Neural cell (in vitro differentiated cells): ENCODE measurements at regions not wholly inside any gene's neighbourhood (a gene's known extent, or its start where the extent isn't known, plus 50 kb on each side); places are given as distances from the start of the nearest gene placed in this dataset.

Experiments
- H2AFZ ChIP-seq: fragments of 200-600, 300-800 bp; sonication (generic), shearing (Covaris generic); 2 replicates; pipeline ENCODE4 v1.6.0; 2014; ENCODE audit warnings: low read depth, mild to moderate bottlenecking, antibody characterized with exemption, low read length, moderate library complexity
- H3F3A ChIP-seq: fragments of 200-600 bp; shearing (Covaris generic); 2 replicates; pipeline ENCODE4 v1.6.1; 2016; ENCODE audit warnings: mild to moderate bottlenecking, moderate library complexity, mixed read lengths, antibody characterized with exemption, low read length; ENCODE audit not compliant: insufficient read depth, poor library complexity, severe bottlenecking
- H3K27ac ChIP-seq: fragments of 200-600, 300-800 bp; sonication (generic), shearing (Covaris generic); 2 replicates; pipeline ENCODE4 v1.5.1; 2014; ENCODE audit warnings: mild to moderate bottlenecking, low read length, moderate library complexity
- H3K27me3 ChIP-seq: fragments of 300-800, 200-600 bp; sonication (generic), shearing (Covaris generic); 2 replicates; pipeline ENCODE4 v1.6.0; 2014; ENCODE audit warnings: mild to moderate bottlenecking, low read depth, low read length, moderate library complexity; ENCODE audit not compliant: insufficient read depth
- H3K36me3 ChIP-seq: fragments of 300-800, 200-600 bp; sonication (generic), shearing (Covaris generic); 2 replicates; pipeline ENCODE4 v1.5.1; 2014; ENCODE audit warnings: mild to moderate bottlenecking, antibody characterized with exemption, low read length, moderate library complexity; ENCODE audit not compliant: insufficient read depth
- H3K4me2 ChIP-seq: fragments of 300-800, 200-600 bp; sonication (generic), shearing (Covaris generic); 2 replicates; pipeline ENCODE4 v1.6.0; 2014; ENCODE audit warnings: mild to moderate bottlenecking, low read length
- H3K4me3 ChIP-seq: fragments of 300-800, 200-600 bp; sonication (generic), shearing (Covaris generic); 2 replicates; pipeline ENCODE4 v1.5.1; 2014; ENCODE audit warnings: mild to moderate bottlenecking, low read length, moderate library complexity
- H3K79me2 ChIP-seq: fragments of 200-600 bp; shearing (Covaris generic); replicated peaks from 2 replicates; pipeline ENCODE4 v1.6.0; 2014; ENCODE audit warnings: mild to moderate bottlenecking, low read length, moderate library complexity; ENCODE audit not compliant: insufficient read depth
- H3K9ac ChIP-seq: fragments of 300-800, 200-600 bp; sonication (generic), shearing (Covaris generic); 2 replicates; pipeline ENCODE4 v1.6.1; 2016; ENCODE audit warnings: mild to moderate bottlenecking, low read length, mixed read lengths
- H3K9me2 ChIP-seq: fragments of 200-600 bp; shearing (Covaris generic); 2 replicates; pipeline ENCODE4 v1.6.1; 2016; ENCODE audit warnings: mild to moderate bottlenecking, low read length, mixed read lengths; ENCODE audit not compliant: insufficient read depth
- H3K9me3 ChIP-seq: fragments of 200-600, 300-800 bp; sonication (generic), shearing (Covaris generic); 2 replicates; pipeline ENCODE4 v1.6.1; 2016; ENCODE audit warnings: mild to moderate bottlenecking, mixed run types, low read length, moderate library complexity, mixed read lengths
- H4K20me1 ChIP-seq: fragments of 200-600 bp; shearing (Covaris generic); 2 replicates; pipeline ENCODE4 v1.6.1; 2016; ENCODE audit warnings: mild to moderate bottlenecking, mixed run types; ENCODE audit not compliant: insufficient read depth
- CTCF ChIP-seq: fragments of 450-650 bp; IDR thresholded peaks from 2 replicates; pipeline ENCODE4 v1.5.1; 2014; ENCODE audit warnings: antibody characterized with exemption, mild to moderate bottlenecking, moderate library complexity; ENCODE audit not compliant: poor library complexity, severe bottlenecking
- EP300 ChIP-seq: fragments of 450-650 bp; conservative IDR thresholded peaks from 2 replicates; pipeline ENCODE4 v1.6.1; 2014; ENCODE audit warnings: antibody characterized with exemption, mild to moderate bottlenecking, moderate library complexity; ENCODE audit not compliant: poor library complexity, severe bottlenecking
- EZH2 ChIP-seq: fragments of 200-600, 300-800 bp; shearing (Covaris generic), sonication (generic); IDR thresholded peaks from 2 replicates; pipeline ENCODE4 v1.6.1; 2014; ENCODE audit warnings: antibody characterized with exemption, low read length, borderline replicate concordance, mild to moderate bottlenecking; ENCODE audit not compliant: insufficient read depth, poor library complexity, severe bottlenecking
- MXI1 ChIP-seq: fragments of 450-650 bp; conservative IDR thresholded peaks from 2 replicates; pipeline ENCODE4 v1.6.1; 2014; ENCODE audit warnings: antibody characterized with exemption, mild to moderate bottlenecking; ENCODE audit not compliant: poor library complexity, severe bottlenecking
- POLR2AphosphoS5 ChIP-seq: IDR thresholded peaks from 2 replicates; pipeline ENCODE4 v1.6.1; 2012
- RAD21 ChIP-seq: fragments of 450-650 bp; conservative IDR thresholded peaks from 2 replicates; pipeline ENCODE4 v1.6.1; 2014; ENCODE audit warnings: antibody characterized with exemption, mild to moderate bottlenecking, moderate library complexity
- REST ChIP-seq: IDR thresholded peaks from 2 replicates; pipeline ENCODE4 v1.6.1; 2012; ENCODE audit warnings: borderline replicate concordance
- SMC3 ChIP-seq: fragments of 450-650 bp; conservative IDR thresholded peaks from 2 replicates; pipeline ENCODE4 v1.6.1; 2014; ENCODE audit warnings: antibody characterized with exemption, mild to moderate bottlenecking, moderate library complexity; ENCODE audit not compliant: poor library complexity
- TAF1 ChIP-seq: IDR thresholded peaks from 2 replicates; pipeline ENCODE4 v1.6.1; 2012; ENCODE audit warnings: low read depth

GRCh38 chr11:134580610-134580975, 168.6 kb upstream of the B3GAT1 start:
- H3K4me2 ChIP-seq: no peak overlapping the region
- no peak overlapping the region for H3K4me3 ChIP-seq
- no peaks in the 10 kb centered on the region for H3K27me3 ChIP-seq
- no peak for TF ChIP-seq POLR2AphosphoS5
- TF ChIP-seq SMC3: no peak
- no peak for TF ChIP-seq TAF1
- no peak for TF ChIP-seq CTCF
- TF ChIP-seq EP300: no peak
- TF ChIP-seq RAD21: no peak
- no peak for TF ChIP-seq EZH2
- TF ChIP-seq MXI1: no peak
- no peak for TF ChIP-seq REST
- no peaks in the 10 kb centered on the region for H3K36me3 ChIP-seq
- no peaks in the 10 kb centered on the region for H4K20me1 ChIP-seq
- no peak overlapping the region for H3K27ac ChIP-seq
- no peaks in the 10 kb centered on the region for H3K9me3 ChIP-seq
- H3K79me2 ChIP-seq: no peaks in the 10 kb centered on the region
- H3F3A ChIP-seq: no peaks in the 10 kb centered on the region
- no peaks in the 10 kb centered on the region for H3K9me2 ChIP-seq
- H3K9ac ChIP-seq: no peak overlapping the region
- no peak overlapping the region for H2AFZ ChIP-seq

GRCh38 chr11:134579724-134580609, 167.9 kb upstream of the B3GAT1 start:
- H3F3A ChIP-seq: no peaks in the 10 kb centered on the region
- no peaks in the 10 kb centered on the region for H4K20me1 ChIP-seq
- no peak overlapping the region for H2AFZ ChIP-seq
- H3K4me2 ChIP-seq: no peak overlapping the region
- no peaks in the 10 kb centered on the region for H3K9me3 ChIP-seq
- no peaks in the 10 kb centered on the region for H3K9me2 ChIP-seq
- no peak overlapping the region for H3K9ac ChIP-seq
- no peak for TF ChIP-seq REST
- no peak for TF ChIP-seq CTCF
- no peak for TF ChIP-seq TAF1
- TF ChIP-seq RAD21: no peak
- no peak for TF ChIP-seq EZH2
- TF ChIP-seq POLR2AphosphoS5: no peak
- no peak for TF ChIP-seq SMC3
- no peak for TF ChIP-seq EP300
- no peak for TF ChIP-seq MXI1
- no peak overlapping the region for H3K27ac ChIP-seq
- H3K4me3 ChIP-seq: no peak overlapping the region
- no peaks in the 10 kb centered on the region for H3K27me3 ChIP-seq
- H3K79me2 ChIP-seq: no peaks in the 10 kb centered on the region
- H3K36me3 ChIP-seq: no peaks in the 10 kb centered on the region
